ENCODE measurements at regions not wholly inside any gene's neighbourhood (a gene's known extent, or its start where the extent isn't known, plus 50 kb on each side); places are given as distances from the start of the nearest gene placed in this dataset.

GRCh38 chr5:117943541-117943940 lies 1044.8 kb downstream of the DTWD2 start:
- TF ChIP-seq CTCF (IDR thresholded peaks at IDR 0.05) (no peak), ZFX (IDR thresholded peaks at IDR 0.05; ENCODE audit: borderline replicate concordance) (no peak)

All from 22Rv1 (cell line).